ENCODE measurements at regions not wholly inside any gene's neighbourhood (a gene's known extent, or its start where the extent isn't known, plus 50 kb on each side); places are given as distances from the start of the nearest gene placed in this dataset.

DNA sequence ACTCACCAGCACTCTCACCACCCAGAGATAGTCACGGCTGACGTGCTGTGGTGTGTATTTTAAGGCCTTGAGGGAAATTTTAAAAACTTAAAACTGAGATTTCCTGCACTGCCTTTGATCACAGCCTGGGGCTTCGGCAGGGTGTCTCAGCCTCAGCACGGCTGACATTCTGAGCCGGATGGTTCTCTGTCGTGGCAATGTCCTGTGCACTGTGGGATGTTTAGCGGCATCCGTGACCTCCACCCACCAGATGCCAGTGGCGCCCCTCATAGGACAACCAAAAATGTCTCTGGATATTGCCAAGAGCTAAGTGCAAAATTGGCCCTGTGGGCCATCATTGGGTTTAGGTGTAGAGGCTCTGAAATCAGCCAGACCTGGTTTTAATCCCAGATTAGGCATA, 142.2 kb upstream of the KCNG1 start:
- H3K4me3 ChIP-seq (replicated peaks; ENCODE audit: low read depth, low read length) = no peak overlapping the region
- no peak for DNase-seq (ENCODE audit: extremely low read depth, low read depth)
- TF ChIP-seq CTCF (IDR thresholded peaks at IDR 0.05; ENCODE audit: low read depth, low read length, missing control alignments) = no peak

- H3K4me3 ChIP-seq (replicated peaks; ENCODE audit: low read depth, low read length) = no peak overlapping the region
- DNase-seq (ENCODE audit: extremely low read depth, low read depth) = no peak
- TF ChIP-seq CTCF (IDR thresholded peaks at IDR 0.05; ENCODE audit: low read depth, low read length, missing control alignments) = no peak
Measured at GRCh38 chr20:51164731-51165130, 141.8 kb upstream of the KCNG1 start.

DNA sequence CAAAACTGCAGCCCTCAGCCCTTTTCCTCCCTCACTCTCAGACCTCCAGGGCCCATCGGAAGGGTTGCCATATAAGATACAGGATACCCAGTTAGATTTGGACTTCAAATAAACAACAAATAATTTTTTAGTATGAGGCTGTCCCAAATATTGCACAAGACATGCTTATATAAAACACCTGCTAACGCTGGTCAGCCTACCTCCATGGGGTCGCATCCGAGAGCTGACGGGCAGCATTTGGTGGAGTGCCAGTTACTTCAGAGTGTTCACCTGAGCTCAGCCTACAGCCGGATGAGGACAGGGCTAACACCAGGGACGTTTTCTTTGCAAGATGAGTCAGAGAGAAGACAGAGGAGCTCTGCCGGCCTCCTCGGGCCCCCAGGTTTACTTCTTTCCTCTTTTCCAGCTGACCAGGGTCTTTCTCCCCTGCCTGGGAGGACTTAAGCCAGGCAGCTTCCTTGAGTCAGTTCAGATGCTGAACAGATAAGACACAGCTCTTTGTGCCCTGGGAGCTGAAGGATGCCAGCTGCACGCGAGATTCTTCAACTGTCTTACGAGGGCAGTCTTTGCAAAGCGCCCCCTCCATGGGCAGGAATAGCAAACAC, 141.2 kb upstream of the KCNG1 start:
- no peak for DNase-seq (ENCODE audit: extremely low read depth, low read depth)
- TF ChIP-seq CTCF (IDR thresholded peaks at IDR 0.05; ENCODE audit: low read depth, low read length, missing control alignments) = no peak

DNA sequence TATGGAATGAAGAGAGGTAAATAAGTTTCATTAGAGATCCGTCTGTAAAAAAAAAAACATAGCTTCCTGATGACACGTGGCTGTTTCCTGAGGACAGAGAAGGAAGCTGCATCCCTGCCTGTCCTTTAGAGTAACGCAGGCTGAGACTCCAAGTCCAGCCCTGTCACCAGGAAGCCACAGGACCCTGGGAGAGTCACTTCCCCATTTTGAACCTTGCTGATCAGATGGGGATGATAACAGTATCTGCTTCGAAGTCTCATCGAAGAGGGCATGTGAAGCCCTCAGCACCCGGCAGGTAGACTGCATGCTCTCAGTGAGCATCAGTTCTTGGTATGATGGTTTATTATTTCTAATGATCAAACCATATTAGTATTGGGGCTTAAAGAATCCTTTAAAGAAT, 139.1 kb upstream of the KCNG1 start:
- H3K4me3 ChIP-seq (replicated peaks; ENCODE audit: low read depth, low read length) = no peak overlapping the region
- no peak for TF ChIP-seq CTCF (IDR thresholded peaks at IDR 0.05; ENCODE audit: low read depth, low read length, missing control alignments)
- DNase-seq (ENCODE audit: extremely low read depth, low read depth) = no peak

More for the DNA sequence above, 141.2 kb upstream of the KCNG1 start:
- no peak overlapping the region for H3K4me3 ChIP-seq (replicated peaks; ENCODE audit: low read depth, low read length)

GRCh38 chr20:51160821-51161220, 137.9 kb upstream of the KCNG1 start:
- no peak overlapping the region for H3K4me3 ChIP-seq (replicated peaks; ENCODE audit: low read depth, low read length)
- DNase-seq (ENCODE audit: extremely low read depth, low read depth) = no peak
- no peak for TF ChIP-seq CTCF (IDR thresholded peaks at IDR 0.05; ENCODE audit: low read depth, low read length, missing control alignments)

DNA sequence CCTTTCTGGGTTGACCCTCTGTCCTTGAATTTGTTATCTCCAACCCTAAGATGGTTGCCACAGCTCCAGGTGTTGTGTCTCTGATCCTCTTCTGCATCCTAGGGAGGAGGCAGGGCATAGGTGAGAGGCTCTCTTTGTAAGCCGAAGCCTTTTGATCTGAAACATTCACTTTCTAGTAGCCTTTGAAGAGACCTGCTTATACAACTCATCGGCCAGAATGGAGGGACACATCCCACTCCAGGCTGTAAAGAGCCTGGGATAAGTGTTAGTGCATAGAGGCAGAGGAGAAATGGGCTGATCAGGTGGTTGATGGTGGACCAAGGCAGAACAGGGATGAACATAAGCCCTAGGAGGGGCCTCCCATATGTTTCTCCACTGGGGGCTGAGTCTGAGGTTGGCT, 137.1 kb upstream of the KCNG1 start:
- no peak for TF ChIP-seq CTCF (IDR thresholded peaks at IDR 0.05; ENCODE audit: low read depth, low read length, missing control alignments)
- DNase-seq (ENCODE audit: extremely low read depth, low read depth) = no peak
- H3K4me3 ChIP-seq (replicated peaks; ENCODE audit: low read depth, low read length) = no peak overlapping the region

GRCh38 chr20:51159303-51159702, 136.4 kb upstream of the KCNG1 start:
- H3K4me3 ChIP-seq (replicated peaks; ENCODE audit: low read depth, low read length) = no peak overlapping the region
- DNase-seq (ENCODE audit: extremely low read depth, low read depth) = no peak
- no peak for TF ChIP-seq CTCF (IDR thresholded peaks at IDR 0.05; ENCODE audit: low read depth, low read length, missing control alignments)
